ENCODE measurements at regions not wholly inside any gene's neighbourhood (a gene's known extent, or its start where the extent isn't known, plus 50 kb on each side); places are given as distances from the start of the nearest gene placed in this dataset.

GRCh38 chr18:30343090-30343489 is 699.5 kb downstream of the DSC3 start:
- DNase-seq (ENCODE audit: low read depth): no peak

DNA sequence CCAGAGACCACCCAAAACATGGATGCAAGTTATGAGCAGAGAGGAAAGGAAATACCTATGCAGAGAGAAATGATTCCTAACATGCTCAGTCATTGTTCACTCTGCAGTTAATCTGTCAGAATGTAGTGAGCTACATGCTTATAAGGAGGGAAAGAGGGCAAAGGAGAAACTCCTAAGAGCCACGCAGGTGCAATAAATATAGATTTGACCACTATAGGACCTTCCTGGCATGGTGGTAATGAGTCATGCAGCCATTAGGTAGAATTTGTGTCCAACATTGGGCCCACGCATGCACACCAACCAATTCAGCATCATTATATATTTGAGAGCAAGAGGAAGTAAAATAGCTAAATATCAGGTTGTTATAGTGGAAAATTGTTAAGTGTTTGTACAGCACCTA is 699.9 kb downstream of the DSC3 start:
- DNase-seq (ENCODE audit: low read depth): no peak

DNA sequence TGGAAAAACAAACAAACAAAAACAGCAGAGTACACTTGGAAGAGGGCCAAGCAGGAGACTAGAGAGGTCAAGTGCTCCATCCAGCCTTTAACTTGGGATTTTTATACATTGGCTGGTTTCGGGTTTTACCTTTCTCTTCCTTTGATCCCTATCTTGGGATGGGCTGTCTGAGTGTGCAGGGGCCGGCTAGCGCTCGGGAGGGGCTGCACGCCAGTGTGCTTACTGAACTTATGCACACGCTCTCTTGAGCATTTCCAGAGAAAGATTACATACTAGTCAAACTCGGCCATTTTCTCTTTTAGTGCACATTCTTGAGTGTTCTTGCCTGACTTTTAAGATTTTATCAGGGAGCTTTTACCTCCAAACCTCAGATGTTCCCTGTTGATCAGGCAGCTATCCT is 707.8 kb downstream of the DSC3 start:
- DNase-seq (ENCODE audit: low read depth): no peak

DNA sequence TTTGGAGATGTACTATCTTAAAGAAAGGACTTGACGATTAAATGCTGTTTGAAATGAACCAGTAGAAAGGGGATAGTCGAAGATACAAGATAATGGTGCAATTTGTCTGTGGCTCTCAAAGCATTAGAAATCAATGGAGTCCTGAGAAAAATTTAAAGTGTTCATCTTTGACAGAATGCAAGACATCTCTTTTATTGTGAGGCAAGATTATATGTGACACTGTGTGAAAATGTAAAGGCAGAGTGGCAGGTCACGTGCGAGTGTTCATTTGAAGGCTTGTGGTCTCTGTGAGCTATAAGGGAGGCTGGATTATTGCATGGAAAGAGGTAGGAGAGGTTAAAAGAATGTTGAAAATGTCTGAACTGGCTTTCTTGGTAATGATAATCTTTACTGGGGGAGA is 709.2 kb downstream of the DSC3 start:
- DNase-seq (ENCODE audit: low read depth): no peak

GRCh38 chr18:30328839-30329238 is 713.7 kb downstream of the DSC3 start:
- DNase-seq (ENCODE audit: low read depth): peak; percentile 57

DNA sequence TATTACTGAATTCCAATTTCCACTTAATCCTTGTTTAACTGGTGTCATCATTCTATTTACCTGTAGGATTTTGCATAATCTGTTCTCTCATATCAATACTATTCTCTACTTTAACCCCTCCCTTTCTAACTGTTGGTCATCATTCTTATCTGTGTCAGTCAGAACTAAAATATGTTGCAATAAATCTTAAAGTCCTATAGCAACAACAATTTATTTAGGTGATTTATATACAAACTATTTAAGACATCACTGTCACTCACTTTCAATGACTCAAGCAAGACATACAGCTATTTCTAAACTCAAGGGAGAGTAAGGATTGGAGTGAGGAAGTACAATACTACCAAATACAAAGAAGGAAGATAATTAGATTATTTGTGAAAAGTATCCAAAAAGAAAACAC is 740.4 kb downstream of the DSC3 start:
- no peak for DNase-seq (ENCODE audit: low read depth)

GRCh38 chr18:30298769-30299168 is 743.8 kb downstream of the DSC3 start:
- DNase-seq (ENCODE audit: low read depth): no peak

GRCh38 chr18:30288662-30289414 is 753.7 kb downstream of the DSC3 start:
- no peak for DNase-seq (ENCODE audit: low read depth)

- peak; percentile 55 for DNase-seq (ENCODE audit: low read depth)
These were observed 761.6 kb downstream of the DSC3 start for GRCh38 chr18:30280861-30281470.

DNA sequence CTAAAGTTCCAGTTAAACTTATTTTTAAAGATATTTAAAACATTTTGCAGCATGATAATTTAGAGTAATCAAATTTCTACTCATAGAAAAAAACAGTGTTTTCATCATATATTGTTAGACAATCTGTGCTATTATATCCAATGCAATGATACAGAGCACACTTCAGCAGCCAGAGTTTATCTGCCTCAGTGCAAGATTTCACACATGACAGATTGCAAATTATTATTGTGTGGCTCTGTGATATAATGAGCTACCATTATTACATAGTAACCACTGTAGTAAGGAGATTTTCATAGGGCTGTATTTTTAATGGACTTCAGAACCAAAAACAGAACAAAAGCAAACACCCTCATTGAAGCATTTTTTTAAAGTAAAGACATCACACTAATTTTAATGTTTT is 762.4 kb downstream of the DSC3 start:
- DNase-seq (ENCODE audit: low read depth): no peak

DNA sequence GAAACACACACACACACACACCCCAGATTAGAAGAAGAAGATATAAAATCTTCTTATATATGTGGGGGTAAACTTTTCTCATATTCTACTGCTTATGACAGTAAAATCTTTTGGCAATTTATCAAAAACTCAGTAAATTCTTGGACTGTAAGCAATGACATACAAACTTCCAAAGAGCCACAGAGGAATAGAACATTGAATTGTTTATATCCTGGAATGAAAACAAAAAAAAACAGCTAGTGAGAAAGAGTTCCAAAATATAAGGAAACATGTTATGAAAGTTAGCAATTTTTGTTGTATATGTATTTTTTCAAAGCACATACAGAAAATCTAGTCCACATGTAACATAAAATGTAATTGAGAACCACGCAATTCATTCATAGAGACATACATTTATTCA is 764.9 kb downstream of the DSC3 start:
- DNase-seq (ENCODE audit: low read depth): no peak

GRCh38 chr18:30271716-30272115 is 770.8 kb downstream of the DSC3 start:
- DNase-seq (ENCODE audit: low read depth): no peak

GRCh38 chr18:30265190-30265589 is 777.4 kb downstream of the DSC3 start:
- no peak for DNase-seq (ENCODE audit: low read depth)

- no peak for DNase-seq (ENCODE audit: low read depth)
These were observed 788.2 kb downstream of the DSC3 start for GRCh38 chr18:30254331-30254730.

DNA sequence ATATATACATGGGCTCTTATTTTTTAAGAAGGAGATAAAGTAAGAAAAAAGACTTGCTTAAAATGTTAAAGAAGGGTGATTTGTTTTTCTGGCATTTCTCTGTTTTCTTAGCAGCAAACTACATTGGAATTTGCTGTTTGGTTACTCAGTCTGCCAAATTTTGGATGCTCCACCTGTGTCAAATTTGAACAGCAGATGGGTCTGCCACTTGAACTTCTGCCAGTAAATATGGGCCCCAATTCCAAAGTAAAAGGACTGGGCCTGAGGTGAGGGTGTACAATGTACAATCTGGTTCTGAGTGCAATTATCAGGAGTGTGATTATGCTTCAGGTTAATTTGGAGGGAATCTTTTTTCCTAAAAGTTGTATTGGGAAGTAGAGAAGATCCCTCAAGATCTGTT is 794.5 kb downstream of the DSC3 start:
- DNase-seq (ENCODE audit: low read depth): no peak

- no peak for DNase-seq (ENCODE audit: low read depth)
These were observed 796.6 kb downstream of the DSC3 start for GRCh38 chr18:30245766-30246455.

- no peak for DNase-seq (ENCODE audit: low read depth)
These were observed 807.8 kb downstream of the DSC3 start for GRCh38 chr18:30234755-30235154.

- DNase-seq (ENCODE audit: low read depth): no peak
These were observed 831.4 kb downstream of the DSC3 start for GRCh38 chr18:30211112-30211511.

DNA sequence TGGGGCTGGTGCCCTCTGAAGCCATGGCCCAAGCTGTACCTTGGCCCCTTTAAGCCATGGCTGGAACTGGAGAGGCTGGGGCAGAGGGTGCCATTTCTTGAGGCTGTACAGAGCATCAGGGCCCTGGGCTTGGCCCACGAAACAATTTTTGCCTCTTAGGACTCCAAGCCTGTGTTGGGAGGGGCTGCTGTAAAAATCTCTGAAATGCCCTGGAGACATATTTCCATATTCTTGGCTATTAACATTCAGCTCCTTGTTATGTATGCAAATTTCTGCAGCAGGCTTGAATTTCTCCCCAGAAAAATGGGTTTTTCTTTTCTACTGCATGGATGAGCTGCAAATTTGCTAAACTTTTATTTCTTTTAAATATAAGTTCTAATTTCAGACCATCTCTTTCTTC is 834.0 kb downstream of the DSC3 start:
- no peak for DNase-seq (ENCODE audit: low read depth)

- DNase-seq (ENCODE audit: low read depth): no peak
These were observed 850.3 kb downstream of the DSC3 start for GRCh38 chr18:30192216-30192615.

DNA sequence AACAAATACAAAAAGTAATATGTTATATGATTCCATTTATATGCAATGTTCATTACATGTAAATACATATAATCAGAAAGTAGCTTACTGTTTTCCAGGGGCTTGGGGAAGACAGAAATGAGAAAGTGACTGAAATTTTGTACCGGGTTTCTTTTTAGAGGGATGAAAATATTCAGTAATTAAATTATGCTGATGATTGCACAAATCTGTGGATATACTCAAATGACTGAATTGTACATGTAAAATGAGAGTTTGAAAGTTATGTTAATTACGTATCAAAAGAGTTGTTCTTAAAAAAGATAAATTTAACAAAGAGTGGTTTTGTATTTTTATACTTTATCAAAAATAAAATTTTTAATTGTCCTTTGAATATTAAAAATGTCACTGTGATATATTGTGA is 856.3 kb downstream of the DSC3 start:
- DNase-seq (ENCODE audit: low read depth): no peak

DNA sequence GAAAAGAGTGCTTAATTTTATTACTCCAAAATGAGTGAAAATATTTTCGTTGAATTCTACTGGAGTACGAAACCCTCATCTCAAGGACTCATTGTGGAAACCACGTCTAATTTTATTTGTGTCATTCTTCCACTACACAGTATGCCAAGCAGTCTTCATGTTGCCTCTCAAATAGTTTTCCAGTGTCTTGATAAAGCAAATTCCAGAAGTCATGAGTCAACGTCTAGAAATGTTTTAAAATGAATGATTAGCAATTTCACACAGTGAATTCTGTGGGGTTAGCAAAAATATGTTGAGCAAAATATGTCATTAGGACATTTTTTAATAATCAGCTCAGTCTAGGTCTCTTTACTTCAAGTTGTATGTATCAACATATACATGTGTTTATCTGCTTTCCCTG is 865.5 kb downstream of the DSC3 start:
- DNase-seq (ENCODE audit: low read depth): peak; percentile 16

GRCh38 chr18:30175621-30176225 is 866.8 kb downstream of the DSC3 start:
- no peak for DNase-seq (ENCODE audit: low read depth)
